OCI-LY1 (cell line): ENCODE measurements at regions not wholly inside any gene's neighbourhood (a gene's known extent, or its start where the extent isn't known, plus 50 kb on each side); places are given as distances from the start of the nearest gene placed in this dataset.

Experiments used
- CTCF ChIP-seq: fragments of 200-600 bp; sonication (generic), shearing (Covaris generic); IDR thresholded peaks from 2 replicates; pipeline ENCODE4 v1.5.1; 2017; ENCODE audit warnings: mild to moderate bottlenecking, antibody characterized with exemption, low read length, moderate library complexity, mixed read lengths
- EZH2 ChIP-seq: fragments of 200-600 bp; sonication (generic), shearing (Covaris generic); IDR thresholded peaks from 2 replicates; pipeline ENCODE4 v1.8.0; 2017; ENCODE audit warnings: borderline replicate concordance, mixed run types, mild to moderate bottlenecking, antibody characterized with exemption, low read length, moderate library complexity, mixed read lengths

GRCh38 chr6:28656715-28657114 is 131.0 kb downstream of the GPX5 start:
- TF ChIP-seq CTCF (no peak), EZH2 (no peak)
